ENCODE measurements at regions not wholly inside any gene's neighbourhood (a gene's known extent, or its start where the extent isn't known, plus 50 kb on each side); places are given as distances from the start of the nearest gene placed in this dataset.

- Histone ChIP-seq H3K9me3 (no peaks in the 10 kb centered on the region), H3K27ac (no peak overlapping the region), H3K27me3 (no peaks in the 10 kb centered on the region), H3K4me1 (no peaks in the 10 kb centered on the region), H3K36me3 (no peaks in the 10 kb centered on the region), H3K4me3 (no peak overlapping the region)
- in situ Hi-C loops (cut with MboI; ENCODE audit: low pct_ligation_motif_present in 1 of 4, low pct_unique_long_range_greater_than_20kb in 1 of 4, low sequenced_read_pairs in 3 of 4), result no loop called here
- WGBS, 2 donors (ENCODE audit: low coverage in 1 of 2), result 73% methylated on average over 2 of the region's 2 CpGs; no CpG with 5 or more reads in 1 of the 2 donors
- intact Hi-C loops (cut with DNase I; ENCODE audit: low total_unique reads), result no loop called here
- no peak for DNase-seq
- TF ChIP-seq EP300 (IDR thresholded peaks at IDR 0.05; ENCODE audit: low read depth), result no peak
- TF ChIP-seq POLR2AphosphoS5 (IDR thresholded peaks at IDR 0.05), result no peak
- no peak for TF ChIP-seq CTCF (IDR thresholded peaks at IDR 0.05)
- no peak for TF ChIP-seq POLR2A (IDR thresholded peaks at IDR 0.05)
These were observed 574.5 kb upstream of the GRAMD2B start for GRCh38 chr5:125848751-125849150.

- no peak overlapping the region for H3K4me3 ChIP-seq
- no peaks in the 10 kb centered on the region for H3K36me3 ChIP-seq
- no peaks in the 10 kb centered on the region for H3K27me3 ChIP-seq
- no peak for TF ChIP-seq EP300 (IDR thresholded peaks at IDR 0.05; ENCODE audit: low read depth)
- no peak for TF ChIP-seq POLR2A (IDR thresholded peaks at IDR 0.05)
- no peak for TF ChIP-seq POLR2AphosphoS5 (IDR thresholded peaks at IDR 0.05)
- TF ChIP-seq CTCF (IDR thresholded peaks at IDR 0.05), result no peak
- H3K27ac ChIP-seq, result no peak overlapping the region
- intact Hi-C loops (cut with DNase I; ENCODE audit: low total_unique reads), result no loop called here
- DNase-seq, result no peak
- in situ Hi-C loops (cut with MboI; ENCODE audit: low pct_ligation_motif_present in 1 of 4, low pct_unique_long_range_greater_than_20kb in 1 of 4, low sequenced_read_pairs in 3 of 4), result no loop called here
- H3K9me3 ChIP-seq, result no peaks in the 10 kb centered on the region
- H3K4me1 ChIP-seq, result no peaks in the 10 kb centered on the region
- 50 to 52% methylated on average over 3 of the region's 3 CpGs for WGBS, 2 donors (ENCODE audit: low coverage in 1 of 2)
These were observed 566.3 kb upstream of the GRAMD2B start for GRCh38 chr5:125856949-125857348.

GRCh38 chr5:125863579-125863978 is 559.6 kb upstream of the GRAMD2B start:
- no peaks in the 10 kb centered on the region for H3K9me3 ChIP-seq
- H3K27me3 ChIP-seq, result no peaks in the 10 kb centered on the region
- H3K4me3 ChIP-seq, result no peak overlapping the region
- no peaks in the 10 kb centered on the region for H3K36me3 ChIP-seq
- no peaks in the 10 kb centered on the region for H3K4me1 ChIP-seq
- in situ Hi-C loops (cut with MboI; ENCODE audit: low pct_ligation_motif_present in 1 of 4, low pct_unique_long_range_greater_than_20kb in 1 of 4, low sequenced_read_pairs in 3 of 4), result no loop called here
- 90 to 92% methylated on average over 2 of the region's 2 CpGs for WGBS, 2 donors (ENCODE audit: low coverage in 1 of 2)
- no peak for DNase-seq
- intact Hi-C loops (cut with DNase I; ENCODE audit: low total_unique reads), result no loop called here
- H3K27ac ChIP-seq, result no peak overlapping the region
- TF ChIP-seq POLR2A (IDR thresholded peaks at IDR 0.05) (no peak), CTCF (IDR thresholded peaks at IDR 0.05) (no peak), POLR2AphosphoS5 (IDR thresholded peaks at IDR 0.05) (no peak), EP300 (IDR thresholded peaks at IDR 0.05; ENCODE audit: low read depth) (no peak)

GRCh38 chr5:125865166-125865815 is 557.9 kb upstream of the GRAMD2B start:
- no peak for TF ChIP-seq EP300 (IDR thresholded peaks at IDR 0.05; ENCODE audit: low read depth)
- no peak for TF ChIP-seq POLR2AphosphoS5 (IDR thresholded peaks at IDR 0.05)
- TF ChIP-seq POLR2A (IDR thresholded peaks at IDR 0.05), result no peak
- no peak for TF ChIP-seq CTCF (IDR thresholded peaks at IDR 0.05)
- Histone ChIP-seq H3K9me3 (no peaks in the 10 kb centered on the region), H3K36me3 (no peaks in the 10 kb centered on the region), H3K4me3 (no peak overlapping the region), H3K27me3 (no peaks in the 10 kb centered on the region), H3K27ac (no peak overlapping the region), H3K4me1 (no peaks in the 10 kb centered on the region)
- intact Hi-C loops (cut with DNase I; ENCODE audit: low total_unique reads), result no loop called here
- in situ Hi-C loops (cut with MboI; ENCODE audit: low pct_ligation_motif_present in 1 of 4, low pct_unique_long_range_greater_than_20kb in 1 of 4, low sequenced_read_pairs in 3 of 4), result no loop called here
- WGBS, 2 donors (ENCODE audit: low coverage in 1 of 2), result 39 to 42% methylated on average over 4 of the region's 4 CpGs
- DNase-seq, result no peak
